EL (cell line): ENCODE measurements at regions not wholly inside any gene's neighbourhood (a gene's known extent, or its start where the extent isn't known, plus 50 kb on each side); places are given as distances from the start of the nearest gene placed in this dataset.

ENCODE experiments used
- DNase-seq: peaks from one replicate; pipeline ENCODE4 v3.0.0-alpha.2; 2016

DNA sequence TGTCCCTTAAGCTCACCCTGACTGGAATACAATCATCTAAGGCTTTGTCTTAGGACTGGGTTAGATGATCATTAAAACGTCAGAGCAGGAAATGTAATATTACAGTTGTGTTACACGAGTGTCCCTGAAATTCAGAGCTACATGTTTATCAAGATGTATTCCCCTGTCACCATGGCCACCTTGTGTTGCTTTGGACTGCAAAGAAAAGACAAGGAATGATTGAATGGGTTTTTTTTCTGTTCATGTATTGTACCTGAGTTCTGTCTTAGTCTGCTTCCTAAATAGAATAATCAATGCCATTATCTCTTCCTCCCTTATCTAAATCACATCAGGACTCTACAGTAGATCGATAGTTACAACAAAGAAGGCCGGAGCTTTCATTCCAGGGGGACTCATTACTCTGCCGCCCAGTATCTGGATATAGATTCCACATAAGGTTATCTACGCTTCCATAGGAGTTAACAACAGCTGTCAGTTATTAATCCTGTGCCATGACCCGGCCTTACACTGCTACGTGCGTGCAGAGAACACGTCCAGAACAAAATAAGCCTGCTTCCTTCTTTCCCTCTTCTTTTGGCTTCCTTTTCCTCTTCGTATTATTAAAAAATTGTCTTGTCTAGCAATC lies 274.1 kb upstream of the SASH1 start:
- DNase-seq, result no peak

DNA sequence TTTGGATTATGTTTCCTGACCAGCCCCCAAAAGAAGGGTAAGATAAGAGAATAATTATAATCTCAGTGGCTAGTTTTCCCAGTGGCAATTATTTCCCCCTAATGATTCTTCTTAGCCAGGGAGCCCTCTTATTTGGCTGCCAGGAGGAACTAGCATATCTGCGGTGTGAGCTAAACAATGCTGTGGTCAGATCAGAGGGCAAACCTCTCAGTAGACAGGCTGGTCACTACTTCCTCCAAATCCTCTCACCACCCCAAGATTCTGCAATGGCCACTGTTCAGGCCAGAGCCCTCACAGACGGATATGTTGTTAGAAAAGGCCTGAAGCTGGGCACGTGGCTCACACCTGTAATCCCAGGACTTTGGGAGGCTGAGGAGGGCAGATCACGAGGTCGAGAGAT lies 273.4 kb upstream of the SASH1 start:
- no peak for DNase-seq

DNA sequence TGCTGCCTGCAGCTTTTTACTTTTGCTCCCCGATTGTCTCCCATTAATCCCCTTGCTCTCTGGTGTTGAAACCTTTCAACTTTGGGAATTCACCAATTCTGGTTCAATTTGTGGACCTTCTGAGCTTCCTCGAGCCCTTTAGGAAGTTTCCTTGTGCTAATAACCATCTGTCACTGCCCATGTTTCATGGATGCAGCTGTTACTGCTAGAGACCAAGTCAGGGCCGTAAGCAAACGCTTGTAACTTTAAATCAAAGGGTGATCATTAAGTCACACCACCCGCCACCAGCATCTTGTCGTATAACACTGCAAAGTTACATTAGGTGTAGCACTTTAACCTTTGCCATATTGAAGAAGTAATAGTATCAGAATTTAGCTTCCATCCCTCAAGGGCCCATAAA lies 268.3 kb upstream of the SASH1 start:
- DNase-seq, result no peak

DNA sequence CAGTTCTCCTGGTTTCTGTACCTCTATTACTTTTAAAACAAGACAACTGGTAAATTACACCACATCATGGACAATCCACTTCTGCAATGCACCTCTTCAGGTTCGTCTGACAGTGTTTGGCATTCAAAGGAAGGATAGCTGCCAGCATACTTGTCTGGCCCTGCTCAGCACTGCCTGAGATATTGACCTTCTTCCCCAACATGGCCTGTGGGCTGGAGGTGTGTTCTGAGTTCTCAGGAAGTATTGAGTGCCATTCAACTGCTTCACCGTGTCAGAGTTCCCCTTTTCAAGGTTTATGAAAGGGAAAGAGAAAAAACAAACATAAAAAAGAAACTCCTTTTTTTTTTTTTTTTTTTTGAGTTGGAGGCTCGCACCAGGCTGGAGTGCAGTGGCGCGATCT lies 267.9 kb upstream of the SASH1 start:
- no peak for DNase-seq

DNA sequence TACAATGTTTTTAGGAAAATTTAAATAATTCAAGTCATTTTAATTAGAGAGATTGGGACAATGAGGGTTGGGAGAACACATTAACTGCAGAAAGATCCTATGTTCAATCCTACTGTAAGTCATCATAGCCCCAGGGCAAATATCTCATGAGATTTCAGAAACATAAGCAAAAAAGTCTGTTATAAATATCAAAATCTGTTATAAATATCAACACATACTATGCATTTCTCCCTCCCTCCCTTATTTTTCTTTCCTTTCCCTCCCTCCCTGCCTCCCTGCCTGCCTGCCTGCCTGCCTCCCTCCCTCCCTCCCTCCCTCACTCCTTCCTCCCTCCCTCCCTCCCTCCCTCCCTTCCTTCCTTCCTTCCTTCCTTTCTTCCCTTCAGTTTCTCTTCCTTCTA lies 267.3 kb upstream of the SASH1 start:
- DNase-seq, result no peak

DNA sequence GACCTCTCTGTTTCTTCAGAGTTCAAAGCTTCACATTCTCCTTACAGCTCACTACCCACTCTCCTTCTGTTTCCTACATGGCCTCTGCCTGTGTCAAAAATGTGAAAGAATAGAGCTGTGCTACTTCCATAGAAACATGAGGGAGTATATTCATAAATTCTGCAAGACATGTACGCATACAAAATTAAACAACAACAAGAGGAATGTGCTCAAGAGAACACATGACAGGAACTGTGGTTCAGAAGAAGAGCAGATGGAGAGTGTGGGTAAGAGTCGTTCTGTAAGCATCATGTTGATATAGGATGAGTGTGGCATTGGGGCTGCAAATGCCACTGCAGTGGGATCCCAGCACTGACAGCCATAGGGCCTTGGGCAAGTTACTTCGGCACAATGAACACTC lies 266.6 kb upstream of the SASH1 start:
- no peak for DNase-seq

DNA sequence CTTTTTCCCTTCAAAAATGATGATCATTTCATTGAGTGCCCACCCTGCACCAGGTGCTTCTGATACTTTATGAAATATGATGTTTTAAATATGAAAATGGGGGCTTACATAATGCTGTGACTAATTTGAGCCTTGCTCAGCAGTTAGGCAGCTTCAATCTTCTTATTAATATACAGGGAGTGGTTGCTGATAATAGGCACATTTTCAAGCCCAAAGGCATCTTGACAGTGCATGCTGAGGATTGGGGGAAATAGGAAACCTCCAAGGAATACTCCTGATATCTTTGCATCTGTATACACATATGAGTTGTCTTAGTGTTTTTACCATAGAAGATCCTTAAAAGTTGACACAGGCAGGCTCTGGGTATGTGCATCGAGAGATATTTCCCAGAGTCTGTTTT lies 262.3 kb upstream of the SASH1 start:
- DNase-seq, result no peak

DNA sequence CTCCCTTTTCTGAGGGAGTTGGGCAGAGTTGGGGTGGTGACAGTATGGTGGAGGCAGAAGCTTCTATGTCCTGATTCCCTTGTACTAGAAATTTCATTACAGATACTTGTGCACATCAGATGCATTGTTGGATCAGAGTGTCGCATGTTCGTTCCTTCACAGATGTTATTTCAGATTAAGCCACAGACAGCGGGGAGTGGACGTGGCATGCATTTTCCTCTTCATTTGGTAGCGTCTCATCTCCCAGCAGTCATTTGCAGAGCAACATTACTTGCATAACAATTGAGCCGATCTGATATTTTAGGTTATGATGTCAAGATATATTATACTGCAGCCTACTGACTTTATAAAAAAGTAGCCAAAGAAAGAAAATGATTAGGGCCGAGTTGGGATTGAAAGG lies 261.6 kb upstream of the SASH1 start:
- no peak for DNase-seq

DNA sequence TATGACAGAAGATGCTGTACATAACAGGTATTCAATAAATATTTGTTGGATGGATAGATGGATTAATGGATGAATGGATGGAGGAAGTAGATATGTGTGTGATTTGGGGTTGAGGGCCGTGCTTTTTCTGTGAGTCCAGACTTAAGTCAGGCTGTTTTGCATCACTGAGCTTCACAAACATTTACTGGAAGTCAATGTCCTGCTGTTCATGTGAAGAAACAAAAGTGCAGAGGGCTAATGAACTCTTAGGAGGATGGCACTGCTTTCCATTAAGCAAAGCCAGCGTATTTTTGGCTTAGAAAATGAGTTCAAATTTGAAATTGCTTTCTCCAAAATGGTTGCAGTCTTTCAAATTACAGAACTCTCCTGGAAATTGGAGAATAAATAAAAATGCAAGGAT lies 260.6 kb upstream of the SASH1 start:
- DNase-seq, result no peak

DNA sequence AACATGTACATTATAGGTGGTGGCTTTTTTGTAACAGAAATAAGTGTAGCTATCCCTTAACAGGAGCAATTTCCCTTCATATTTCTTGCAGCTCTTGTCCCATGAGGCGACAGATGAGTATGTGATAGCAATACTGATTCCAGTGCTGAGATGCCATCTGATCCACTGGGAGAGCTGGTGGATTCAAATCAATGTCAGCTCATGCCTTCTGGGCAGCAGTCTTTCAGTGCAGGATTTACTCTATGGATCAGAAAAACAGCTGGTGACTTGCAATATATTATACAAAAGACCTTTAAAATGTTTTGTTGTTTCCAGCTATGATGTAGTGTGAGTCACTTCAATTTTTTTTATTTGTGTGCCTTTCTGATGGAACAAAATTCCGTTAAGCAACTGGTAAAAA lies 259.9 kb upstream of the SASH1 start:
- DNase-seq, result no peak

DNA sequence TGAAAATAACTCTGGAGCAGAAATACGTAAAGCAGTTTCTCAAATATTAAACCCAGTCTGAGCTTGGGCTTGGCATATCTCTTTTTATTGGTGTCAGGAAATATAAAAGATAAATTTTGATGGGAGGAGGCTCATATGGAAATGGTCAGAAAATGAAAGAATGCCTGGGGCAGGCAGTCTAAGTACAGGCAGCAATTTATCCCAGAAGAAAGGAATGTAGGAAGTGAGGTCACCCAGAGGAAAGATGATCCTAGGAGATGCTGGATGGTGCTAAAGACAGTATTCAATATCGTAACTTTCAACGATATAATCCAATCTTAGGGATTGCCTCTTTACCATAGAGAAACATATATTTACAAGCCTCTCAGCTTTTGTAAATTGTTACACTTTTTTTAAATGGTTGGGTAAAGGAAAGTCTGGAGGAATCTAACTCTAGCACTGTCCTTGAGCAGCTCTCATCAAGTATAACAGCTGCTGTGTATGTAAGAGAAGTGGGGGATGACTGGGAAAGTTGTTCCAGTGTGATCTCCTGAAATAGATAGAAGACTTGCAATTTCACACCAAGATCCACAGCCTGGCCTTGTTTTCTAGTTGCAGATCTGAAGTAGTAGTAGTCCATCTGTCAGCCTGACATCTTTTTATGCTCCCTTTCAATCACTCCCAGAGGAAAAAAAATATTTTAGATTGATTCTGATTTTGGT lies 256.9 kb upstream of the SASH1 start:
- peak; percentile 56 for DNase-seq

DNA sequence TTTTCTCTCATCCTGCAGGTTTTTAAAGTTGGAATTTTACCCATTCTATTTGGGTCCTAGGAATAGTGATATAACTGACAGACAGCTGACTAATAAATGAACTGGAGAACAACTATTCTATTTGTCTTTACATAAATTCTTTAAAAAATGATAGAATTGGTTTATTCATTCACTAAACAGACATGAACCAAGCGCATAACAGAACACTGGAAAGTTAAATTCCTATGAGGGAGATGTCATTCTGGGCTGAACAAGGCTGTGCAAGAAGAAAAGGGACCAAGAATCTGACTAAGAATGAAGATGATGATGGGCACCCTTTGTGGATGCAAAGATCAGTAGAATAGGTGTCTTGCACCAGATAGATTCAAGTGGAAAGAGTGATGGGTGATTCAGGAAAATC lies 256.3 kb upstream of the SASH1 start:
- DNase-seq, result no peak

DNA sequence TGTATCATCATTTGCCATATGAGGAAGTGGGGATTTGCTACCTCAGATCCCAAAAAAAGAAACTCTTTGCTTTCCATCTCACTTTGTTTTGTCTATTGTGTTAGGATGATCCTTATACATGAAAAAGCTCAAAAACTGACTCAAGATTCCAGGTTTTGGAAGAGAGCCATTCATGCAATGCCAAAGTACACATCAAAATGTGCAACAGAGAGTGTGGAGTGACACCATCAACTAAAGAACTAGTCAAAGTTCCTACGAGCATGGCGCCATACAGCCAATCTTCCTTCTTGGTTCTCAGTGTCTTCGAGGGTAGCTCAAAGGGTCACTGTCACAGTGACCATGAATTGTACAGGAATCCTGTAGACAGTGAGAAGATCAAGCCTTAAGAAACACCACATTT lies 255.8 kb upstream of the SASH1 start:
- DNase-seq, result no peak

DNA sequence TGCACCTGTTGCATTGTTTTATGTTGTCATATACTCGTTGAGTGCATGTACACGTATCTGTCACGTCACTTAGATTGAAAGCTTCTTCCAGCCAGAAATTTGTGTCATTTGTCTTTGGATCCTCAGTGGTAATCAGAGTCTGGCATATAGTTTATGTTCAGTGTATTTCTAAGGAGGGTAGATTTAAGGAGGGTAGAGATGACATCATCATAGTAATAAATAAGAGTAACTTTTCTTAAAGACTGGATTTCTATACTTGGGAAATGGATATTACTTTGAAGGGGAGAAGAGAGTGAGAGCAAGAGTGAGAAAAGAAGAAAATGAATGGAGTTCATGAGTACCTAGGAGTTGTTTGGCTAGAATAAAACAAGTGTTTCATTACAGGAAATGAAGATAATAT lies 255.0 kb upstream of the SASH1 start:
- no peak for DNase-seq

DNA sequence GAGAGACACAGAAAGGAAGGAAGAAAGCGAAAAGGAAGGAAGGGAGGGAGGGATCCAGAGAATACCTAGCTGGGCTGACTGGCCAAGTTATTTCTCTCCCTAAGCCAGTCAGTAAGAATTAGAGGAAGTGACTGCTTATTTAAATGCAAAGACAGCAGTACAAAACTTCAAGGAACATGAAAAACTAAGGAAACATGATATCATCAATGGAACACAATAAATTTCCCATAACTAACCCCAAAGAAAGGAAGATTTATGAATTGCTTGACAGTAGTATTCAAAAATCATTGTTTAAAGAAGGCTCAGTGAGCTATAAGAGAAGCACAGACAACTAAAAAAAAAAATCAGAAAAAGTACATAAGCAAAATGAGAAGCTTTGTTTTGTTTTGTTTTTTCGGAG lies 252.3 kb upstream of the SASH1 start:
- no peak for DNase-seq

DNA sequence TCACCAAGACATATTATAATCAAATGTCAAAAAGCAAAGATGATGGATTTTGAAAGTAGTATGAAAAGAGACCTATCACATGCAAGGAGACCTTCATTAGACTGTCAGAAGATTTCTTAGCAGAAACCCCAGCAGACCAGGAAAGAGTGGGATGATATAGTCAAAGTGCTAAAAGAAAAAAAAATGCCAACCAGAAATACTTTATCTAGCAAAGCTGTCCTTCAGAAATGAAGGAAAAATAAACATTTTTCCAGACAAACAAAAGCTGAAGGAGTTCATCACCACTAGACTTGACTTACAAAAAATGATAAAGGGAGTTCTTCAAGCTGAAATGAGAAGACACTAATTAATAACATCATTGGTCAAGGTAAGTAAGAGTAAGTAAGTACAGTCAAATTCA lies 251.2 kb upstream of the SASH1 start:
- no peak for DNase-seq

DNA sequence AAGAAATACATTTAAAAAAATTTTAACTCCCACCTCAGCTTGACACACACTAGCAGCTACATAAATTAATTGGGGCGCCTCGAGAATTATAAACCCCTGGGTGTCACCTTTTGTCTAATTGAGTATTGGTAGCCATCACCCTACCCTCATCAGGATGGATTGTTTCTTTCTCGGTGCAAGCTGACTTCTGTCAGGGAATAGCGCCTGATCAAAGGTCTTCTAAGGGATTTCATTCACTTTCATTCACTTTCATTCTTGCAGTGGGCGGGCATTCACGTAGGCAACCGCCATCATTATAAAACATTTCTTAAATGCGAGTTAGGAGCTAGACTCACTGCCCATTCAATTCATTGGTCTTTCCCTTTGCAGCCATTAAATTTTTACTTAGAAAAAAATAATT lies 239.2 kb upstream of the SASH1 start:
- no peak for DNase-seq

DNA sequence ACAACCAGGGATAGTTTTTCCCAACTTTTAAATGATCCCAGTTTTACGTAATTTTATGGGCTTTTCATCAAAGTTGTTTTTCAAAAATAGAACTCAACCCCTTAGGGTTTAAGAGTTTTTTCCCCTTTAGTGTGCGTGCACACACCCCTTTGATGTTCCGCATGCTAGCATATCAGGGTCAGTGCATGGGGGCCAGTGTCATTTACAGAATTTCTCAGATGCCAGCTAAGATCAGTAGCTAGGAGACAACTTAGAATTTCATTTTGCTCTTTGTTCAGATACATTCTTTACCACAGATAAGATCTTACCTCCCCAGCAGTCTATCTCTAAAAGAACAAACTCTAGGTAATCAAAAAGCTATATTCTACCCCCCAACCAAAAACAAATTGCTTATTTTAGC lies 238.5 kb upstream of the SASH1 start:
- no peak for DNase-seq

DNA sequence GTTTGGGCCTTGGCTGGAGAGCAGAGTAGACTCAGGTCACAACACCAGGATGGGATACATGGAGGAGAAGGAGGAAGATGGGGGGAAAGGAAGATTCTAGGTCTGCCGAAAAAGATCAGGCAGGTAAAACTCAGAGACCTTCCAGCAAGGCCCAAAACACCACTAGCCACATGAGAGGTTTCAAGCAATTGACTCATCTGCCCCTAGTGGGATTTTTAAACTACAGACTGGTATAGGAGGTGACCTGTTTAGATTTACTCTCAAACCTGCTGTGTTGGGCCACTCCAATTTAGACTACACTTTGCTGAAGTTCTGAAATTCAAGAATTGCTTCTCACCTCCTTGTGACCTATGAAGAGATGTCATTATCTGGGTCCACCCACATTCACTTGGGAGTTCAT lies 236.9 kb upstream of the SASH1 start:
- no peak for DNase-seq

DNA sequence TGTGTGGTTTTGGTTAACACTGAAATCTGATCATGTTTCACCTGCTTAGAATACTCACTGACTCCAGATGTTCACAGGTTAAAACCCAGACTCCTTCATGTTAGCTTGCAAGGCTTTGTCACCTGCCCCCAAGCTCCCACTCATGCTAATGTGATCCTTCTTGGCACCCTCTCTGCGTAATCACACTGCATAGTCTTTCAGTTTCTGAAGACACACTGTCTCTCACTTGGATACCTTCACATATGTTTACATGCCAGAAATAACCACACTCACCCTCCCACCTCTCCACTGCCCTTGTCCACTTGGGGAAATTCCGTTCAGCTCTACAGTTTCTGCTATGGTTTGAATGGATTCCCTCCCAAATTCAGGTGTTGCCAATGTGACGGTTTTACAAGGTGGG lies 234.7 kb upstream of the SASH1 start:
- DNase-seq, result no peak

DNA sequence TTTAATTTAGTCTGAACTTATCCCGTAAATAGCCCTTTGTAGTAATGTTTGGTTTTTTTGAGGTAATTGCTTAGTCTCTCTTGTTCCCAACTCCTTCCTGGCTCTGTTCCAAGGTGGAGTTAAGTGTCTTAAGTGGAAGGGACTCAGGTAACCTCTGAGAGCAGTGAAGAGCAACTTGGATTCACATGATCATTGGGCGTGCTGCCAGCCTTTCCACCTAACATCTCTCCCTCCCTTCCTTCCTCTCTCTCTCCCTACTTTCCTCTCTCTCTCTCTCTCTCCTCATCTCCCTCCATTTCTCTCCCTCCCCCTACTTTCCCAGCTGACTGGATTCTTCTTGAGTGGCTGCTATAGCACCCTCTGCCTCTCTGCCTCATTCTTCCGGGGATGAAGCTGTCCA lies 232.9 kb upstream of the SASH1 start:
- no peak for DNase-seq

DNA sequence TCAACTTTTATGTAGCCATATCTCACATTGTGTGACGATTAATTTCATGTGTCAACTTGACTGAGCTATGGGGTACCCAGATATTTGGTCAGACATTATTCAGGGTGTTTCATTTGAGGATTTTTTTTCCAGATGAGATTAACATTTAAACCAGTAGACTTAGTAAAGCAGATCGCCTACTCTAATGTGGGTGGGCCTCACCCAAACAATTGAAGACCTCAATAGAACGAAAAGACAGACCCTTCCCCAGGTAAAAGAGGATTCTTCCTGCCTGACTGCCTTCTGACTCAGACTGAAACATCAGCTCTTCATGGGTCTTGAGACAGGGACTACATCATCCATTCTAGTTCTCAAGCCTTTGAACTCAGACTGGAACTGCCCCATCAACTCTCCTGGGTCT lies 231.7 kb upstream of the SASH1 start:
- DNase-seq, result no peak

DNA sequence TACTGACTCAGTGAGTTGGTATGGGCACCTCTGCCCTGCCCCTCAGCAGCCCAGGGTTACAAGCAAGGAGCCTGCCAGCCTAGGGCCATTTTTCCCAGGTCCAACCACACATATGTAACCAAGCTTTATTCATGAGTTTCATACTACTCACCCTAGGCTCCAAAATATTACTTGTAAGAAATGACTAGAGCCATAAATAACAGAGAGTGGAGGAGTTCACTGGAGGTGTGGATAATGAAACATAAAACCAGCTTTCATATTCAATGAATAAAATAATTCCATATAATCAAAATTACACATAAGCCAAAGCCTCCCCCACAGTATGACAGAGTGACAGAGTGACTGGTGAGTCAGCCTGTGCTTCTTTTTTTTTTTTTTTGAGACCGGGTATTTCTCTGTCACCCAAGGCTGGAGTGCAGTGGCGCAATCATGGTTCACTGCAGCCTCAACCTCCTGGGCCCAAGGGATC lies 229.8 kb upstream of the SASH1 start:
- peak; percentile 13 for DNase-seq

DNA sequence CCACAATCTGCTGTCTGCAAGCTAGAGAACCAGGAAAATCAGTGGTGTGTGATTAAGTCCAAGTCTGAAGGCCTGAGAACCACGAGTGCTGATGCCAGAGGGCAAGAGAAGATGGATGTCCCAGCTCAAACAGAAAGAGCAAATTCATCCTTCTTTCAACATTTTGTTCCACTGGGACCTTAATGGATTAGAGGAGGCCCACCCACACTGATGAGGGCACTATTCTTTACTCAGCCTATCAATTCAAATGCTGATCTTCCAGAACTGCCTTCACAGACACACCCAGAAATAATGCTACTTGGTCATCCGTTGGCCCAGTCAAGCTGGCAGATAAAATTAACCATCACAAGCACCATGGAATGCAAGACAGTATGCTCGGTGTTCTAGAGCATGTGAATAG lies 226.6 kb upstream of the SASH1 start:
- no peak for DNase-seq

DNA sequence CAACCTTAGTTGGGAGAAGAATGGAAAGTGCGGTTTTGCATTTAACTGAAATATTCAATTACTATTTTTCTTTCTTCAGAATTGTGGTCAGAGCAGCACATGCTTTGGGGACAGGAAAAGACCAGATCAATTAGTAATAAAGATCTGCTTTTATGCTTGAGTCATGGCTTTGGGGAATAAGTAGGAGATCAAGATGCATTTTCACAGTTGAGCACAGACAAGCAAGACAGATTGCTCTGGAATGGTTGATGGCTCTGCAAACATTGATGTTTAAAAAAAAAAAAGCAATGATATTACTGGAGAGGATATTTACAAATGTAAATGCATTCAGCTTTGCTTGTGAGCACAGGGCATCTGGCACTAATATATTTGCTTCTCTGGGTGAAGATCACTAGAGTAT lies 224.4 kb upstream of the SASH1 start:
- DNase-seq, result no peak
